DND-41 (cell line): ENCODE measurements at regions not wholly inside any gene's neighbourhood (a gene's known extent, or its start where the extent isn't known, plus 50 kb on each side); places are given as distances from the start of the nearest gene placed in this dataset.

Experiments used
- ATAC-seq: fragments of 200-7000 bp; cut with Tn5 transposase; 3 replicates; pipeline ENCODE4 v1.9.1; 2021; ENCODE audit warnings: low read depth; ENCODE audit not compliant: insufficient read depth
- DNase-seq: peaks from one replicate; pipeline ENCODE4 v3.0.0-alpha.2; 2020
- H2AFZ ChIP-seq: 2 replicates; pipeline ENCODE4 v1.6.0; 2012; ENCODE audit warnings: low read depth, low read length
- H3K27ac ChIP-seq: 2 replicates; pipeline ENCODE4 v1.5.1; 2012; ENCODE audit warnings: low read length, inconsistent platforms
- H3K27me3 ChIP-seq: fragments of 200-600 bp; sonication (generic); 2 replicates; pipeline ENCODE4 v1.6.0; 2012; ENCODE audit warnings: low read length, mild to moderate bottlenecking, inconsistent platforms; ENCODE audit not compliant: insufficient read depth, poor library complexity
- H3K36me3 ChIP-seq: 2 replicates; pipeline ENCODE4 v1.5.1; 2012; ENCODE audit warnings: low read length, inconsistent platforms; ENCODE audit not compliant: insufficient read depth
- H3K4me1 ChIP-seq: 2 replicates; pipeline ENCODE4 v1.5.1; 2012; ENCODE audit warnings: mild to moderate bottlenecking, low read length; ENCODE audit not compliant: insufficient read depth
- H3K4me2 ChIP-seq: 2 replicates; pipeline ENCODE4 v1.6.0; 2012; ENCODE audit warnings: mild to moderate bottlenecking, moderate library complexity, low read length, inconsistent platforms; ENCODE audit not compliant: insufficient read depth
- H3K4me3 ChIP-seq, 2 experiments: fragments of 200-600 bp in 1 of 2; shearing (Covaris generic) in 1 of 2; 2 replicates each; pipeline ENCODE4 v1.5.1; 2012 to 2016; ENCODE audit warnings: inconsistent platforms in 2 of 2, low read length in 2 of 2, mild to moderate bottlenecking in 2 of 2, low read depth in 1 of 2, moderate library complexity in 1 of 2
- H3K79me2 ChIP-seq: 2 replicates; pipeline ENCODE4 v1.6.0; 2012; ENCODE audit warnings: low read length, inconsistent platforms; ENCODE audit not compliant: insufficient read depth
- H3K9ac ChIP-seq: 2 replicates; pipeline ENCODE4 v1.6.0; 2012; ENCODE audit warnings: low read depth, mild to moderate bottlenecking, inconsistent platforms, low read length, moderate library complexity
- H3K9me3 ChIP-seq: 2 replicates; pipeline ENCODE4 v1.5.1; 2012; ENCODE audit warnings: low read length, moderate library complexity, mild to moderate bottlenecking, inconsistent platforms; ENCODE audit not compliant: insufficient read depth, severe bottlenecking
- H4K20me1 ChIP-seq: 2 replicates; pipeline ENCODE4 v1.6.0; 2012; ENCODE audit warnings: low read length; ENCODE audit not compliant: insufficient read depth
- EZH2 ChIP-seq: IDR thresholded peaks from 3 replicates; pipeline ENCODE4 v1.6.1; 2012; ENCODE audit warnings: borderline replicate concordance, low read depth, mild to moderate bottlenecking, moderate library complexity, low read length, inconsistent platforms; ENCODE audit not compliant: severe bottlenecking
- TF ChIP-seq, protein P1 (sequence below): IDR thresholded peaks from 2 replicates; pipeline ENCODE4 v1.5.1; 2012; ENCODE audit warnings: borderline replicate concordance, low read length, moderate library complexity, mild to moderate bottlenecking; ENCODE audit not compliant: poor library complexity, severe bottlenecking; ENCODE audit errors: extremely low read depth

DNA sequence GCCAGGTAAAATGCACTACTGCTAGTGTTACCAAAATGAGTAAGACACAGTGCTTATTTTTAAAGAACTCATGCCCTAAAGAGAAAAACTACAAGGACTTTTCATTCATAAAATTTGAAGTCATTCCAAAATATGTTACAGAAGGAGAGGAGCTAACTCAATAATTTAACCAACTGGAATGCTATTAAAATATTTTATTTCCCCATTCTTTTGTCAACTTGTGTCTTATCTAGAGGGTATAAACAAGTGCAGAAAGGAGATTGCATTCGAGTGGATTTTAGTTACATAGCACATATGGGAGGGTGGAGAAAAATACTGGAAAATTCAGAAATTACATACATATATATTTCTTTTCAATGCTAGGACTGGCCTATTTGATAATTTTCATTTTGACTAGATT is 131.0 kb upstream of the IRS2 start:
- TF ChIP-seq, protein P1, sequence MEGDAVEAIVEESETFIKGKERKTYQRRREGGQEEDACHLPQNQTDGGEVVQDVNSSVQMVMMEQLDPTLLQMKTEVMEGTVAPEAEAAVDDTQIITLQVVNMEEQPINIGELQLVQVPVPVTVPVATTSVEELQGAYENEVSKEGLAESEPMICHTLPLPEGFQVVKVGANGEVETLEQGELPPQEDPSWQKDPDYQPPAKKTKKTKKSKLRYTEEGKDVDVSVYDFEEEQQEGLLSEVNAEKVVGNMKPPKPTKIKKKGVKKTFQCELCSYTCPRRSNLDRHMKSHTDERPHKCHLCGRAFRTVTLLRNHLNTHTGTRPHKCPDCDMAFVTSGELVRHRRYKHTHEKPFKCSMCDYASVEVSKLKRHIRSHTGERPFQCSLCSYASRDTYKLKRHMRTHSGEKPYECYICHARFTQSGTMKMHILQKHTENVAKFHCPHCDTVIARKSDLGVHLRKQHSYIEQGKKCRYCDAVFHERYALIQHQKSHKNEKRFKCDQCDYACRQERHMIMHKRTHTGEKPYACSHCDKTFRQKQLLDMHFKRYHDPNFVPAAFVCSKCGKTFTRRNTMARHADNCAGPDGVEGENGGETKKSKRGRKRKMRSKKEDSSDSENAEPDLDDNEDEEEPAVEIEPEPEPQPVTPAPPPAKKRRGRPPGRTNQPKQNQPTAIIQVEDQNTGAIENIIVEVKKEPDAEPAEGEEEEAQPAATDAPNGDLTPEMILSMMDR = no peak
- TF ChIP-seq EZH2 = no peak
- H3K4me3 ChIP-seq = no peak overlapping the region
- no peaks in the 10 kb centered on the region for H3K9me3 ChIP-seq
- DNase-seq = no peak
- no peak overlapping the region for H2AFZ ChIP-seq
- H3K4me1 ChIP-seq = no peaks in the 10 kb centered on the region
- H4K20me1 ChIP-seq = no peaks in the 10 kb centered on the region
- no peak overlapping the region for H3K4me2 ChIP-seq
- H3K79me2 ChIP-seq = no peaks in the 10 kb centered on the region
- ATAC-seq = no peak
- no peak overlapping the region for H3K27ac ChIP-seq
- H3K9ac ChIP-seq = no peak overlapping the region
- no peaks in the 10 kb centered on the region for H3K27me3 ChIP-seq
- H3K36me3 ChIP-seq = no peaks in the 10 kb centered on the region

DNA sequence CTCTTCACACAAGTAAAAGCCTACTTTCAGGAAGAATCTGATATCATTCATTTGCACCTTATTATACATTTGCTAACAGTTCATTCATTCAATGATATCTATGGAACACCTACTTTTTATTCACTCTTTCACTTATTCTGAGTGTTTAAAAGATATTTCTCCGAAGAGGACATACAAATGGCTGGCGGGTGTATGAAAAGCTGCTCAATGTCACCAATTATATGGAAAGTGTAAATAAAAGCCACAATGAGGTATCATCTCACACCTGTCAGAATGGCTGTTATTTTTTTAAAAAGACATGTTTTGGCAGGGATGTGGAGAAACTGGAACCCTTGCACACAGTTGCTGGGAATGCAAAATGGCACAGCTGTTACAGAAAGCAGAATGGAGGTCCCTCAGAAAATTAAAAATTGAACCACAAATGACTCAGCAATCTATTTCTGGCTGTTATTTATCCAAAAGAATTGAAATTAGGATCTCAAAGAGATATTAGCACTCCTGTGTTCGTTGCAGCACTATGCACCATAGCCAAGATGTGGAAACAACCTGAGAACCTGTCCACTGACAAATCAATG is 127.6 kb upstream of the IRS2 start:
- no peak for TF ChIP-seq EZH2
- TF ChIP-seq, protein P1 = no peak
- H3K9me3 ChIP-seq = no peaks in the 10 kb centered on the region
- no peak for DNase-seq
- H3K79me2 ChIP-seq = no peaks in the 10 kb centered on the region
- no peak overlapping the region for H3K4me3 ChIP-seq
- no peak for ATAC-seq
- no peak overlapping the region for H3K9ac ChIP-seq
- no peaks in the 10 kb centered on the region for H3K4me1 ChIP-seq
- no peak overlapping the region for H2AFZ ChIP-seq
- no peaks in the 10 kb centered on the region for H3K27me3 ChIP-seq
- no peaks in the 10 kb centered on the region for H4K20me1 ChIP-seq
- no peak overlapping the region for H3K4me2 ChIP-seq
- H3K36me3 ChIP-seq = no peaks in the 10 kb centered on the region
- no peak overlapping the region for H3K27ac ChIP-seq

DNA sequence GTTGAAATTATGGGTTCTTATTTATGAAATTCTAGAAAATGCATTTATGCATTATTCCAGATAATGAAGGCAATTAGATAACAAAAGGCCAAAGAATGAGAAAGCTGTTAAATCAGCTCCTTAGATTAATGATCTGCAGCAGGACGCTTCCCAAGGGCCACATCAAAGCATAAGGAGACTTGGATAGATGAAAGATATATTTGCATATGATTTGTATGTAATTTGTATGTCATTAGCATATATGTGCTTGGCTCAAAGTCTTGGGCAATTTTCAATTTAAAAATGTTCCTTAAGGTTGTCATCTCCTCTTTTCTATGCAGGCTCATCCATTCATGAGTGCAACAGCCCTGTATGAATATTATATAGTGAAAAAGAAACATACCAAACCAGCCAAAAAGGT is 126.8 kb upstream of the IRS2 start:
- no peaks in the 10 kb centered on the region for H3K79me2 ChIP-seq
- ATAC-seq (no peak), DNase-seq (no peak)
- no peaks in the 10 kb centered on the region for H4K20me1 ChIP-seq
- no peaks in the 10 kb centered on the region for H3K36me3 ChIP-seq
- H3K4me2 ChIP-seq = no peak overlapping the region
- TF ChIP-seq, protein P1 = no peak
- no peak for TF ChIP-seq EZH2
- H2AFZ ChIP-seq = no peak overlapping the region
- no peak overlapping the region for H3K9ac ChIP-seq
- H3K9me3 ChIP-seq = peaks cover 3% of the 10 kb centered on the region
- H3K4me1 ChIP-seq = no peaks in the 10 kb centered on the region
- no peak overlapping the region for H3K4me3 ChIP-seq
- H3K27ac ChIP-seq = no peak overlapping the region
- H3K27me3 ChIP-seq = no peaks in the 10 kb centered on the region

DNA sequence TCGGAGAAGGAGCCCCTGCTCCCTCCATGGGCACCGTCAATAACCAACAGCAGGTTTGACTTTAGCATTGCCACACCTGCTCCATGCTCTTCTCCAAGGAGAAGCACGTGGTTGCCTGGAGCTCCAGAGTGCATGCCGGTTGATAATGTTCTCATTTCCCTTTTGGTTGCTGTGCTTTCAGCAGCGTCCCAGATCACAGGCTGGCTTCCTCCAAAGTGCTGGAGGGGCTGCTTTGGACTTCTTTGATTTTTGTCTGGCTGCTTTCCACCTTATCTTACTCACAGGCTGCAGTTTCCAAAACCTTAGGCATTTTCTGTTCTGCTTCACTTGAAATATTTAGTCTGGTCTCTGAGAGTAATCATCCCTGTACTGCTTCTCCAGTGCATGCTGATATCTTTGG is 123.8 kb upstream of the IRS2 start:
- no peak overlapping the region for H3K9ac ChIP-seq
- no peak overlapping the region for H3K4me3 ChIP-seq
- no peak for TF ChIP-seq EZH2
- TF ChIP-seq, protein P1 = no peak
- no peak overlapping the region for H2AFZ ChIP-seq
- no peak overlapping the region for H3K4me2 ChIP-seq
- H3K9me3 ChIP-seq = peaks cover 3% of the 10 kb centered on the region
- no peaks in the 10 kb centered on the region for H3K27me3 ChIP-seq
- no peaks in the 10 kb centered on the region for H3K36me3 ChIP-seq
- H3K4me1 ChIP-seq = no peaks in the 10 kb centered on the region
- ATAC-seq = no peak
- no peaks in the 10 kb centered on the region for H3K79me2 ChIP-seq
- H3K27ac ChIP-seq = no peak overlapping the region
- no peak for DNase-seq
- no peaks in the 10 kb centered on the region for H4K20me1 ChIP-seq
